IMR-90 (cell line): ENCODE measurements at regions not wholly inside any gene's neighbourhood (a gene's known extent, or its start where the extent isn't known, plus 50 kb on each side); places are given as distances from the start of the nearest gene placed in this dataset.

Experiments
- BHLHE40 ChIP-seq: fragments of 150-350 bp; IDR thresholded peaks from 2 replicates; pipeline ENCODE4 v1.6.1; 2016; ENCODE audit warnings: mild to moderate bottlenecking, low read depth, low read length
- CEBPB ChIP-seq: IDR thresholded peaks from 2 replicates; pipeline ENCODE4 v1.6.1; 2012; ENCODE audit warnings: low read depth, low read length, improper control_type of control experiment
- CTCF ChIP-seq: conservative IDR thresholded peaks from 2 replicates; pipeline ENCODE4 v1.5.1; 2012; ENCODE audit warnings: mild to moderate bottlenecking, low read depth, low read length, improper control_type of control experiment
- FOS ChIP-seq: fragments of 150-350 bp; IDR thresholded peaks from 2 replicates; pipeline ENCODE4 v1.6.1; 2016; ENCODE audit warnings: low read depth, low read length
- RAD21 ChIP-seq: IDR thresholded peaks from 2 replicates; pipeline ENCODE4 v1.6.1; 2012; ENCODE audit warnings: low read length, improper control_type of control experiment

- TF ChIP-seq FOS (no peak), RAD21 (no peak), CTCF (no peak), CEBPB (no peak), BHLHE40 (no peak)
These were observed 352.6 kb upstream of the TARS1 start for GRCh38 chr5:33088176-33088575.
